Retinal pigment epithelial cell (primary cell): ENCODE measurements at regions not wholly inside any gene's neighbourhood (a gene's known extent, or its start where the extent isn't known, plus 50 kb on each side); places are given as distances from the start of the nearest gene placed in this dataset.
"Not testable (repeated sequence)": the region's sequence is repeated elsewhere in the genome, so short reads cannot be mapped to it uniquely, and the experiment has no call there.

Source experiments
- DNase-seq: peaks from one replicate; pipeline ENCODE4 v3.0.0-alpha.2; 2010; ENCODE audit warnings: low read depth
- H3K4me3 ChIP-seq: 2 replicates; pipeline ENCODE4 v1.5.1; 2011; ENCODE audit warnings: mild to moderate bottlenecking, low read length, control low read depth, moderate library complexity
- CTCF ChIP-seq: conservative IDR thresholded peaks from 2 replicates; pipeline ENCODE4 v1.5.1; 2011; ENCODE audit warnings: low read depth, low read length, control low read depth, inconsistent platforms

GRCh38 chr10:78437998-78438906 lies 404.6 kb downstream of the RPS24 start:
- no peak for TF ChIP-seq CTCF
- DNase-seq: no peak
- no peak overlapping the region for H3K4me3 ChIP-seq

GRCh38 chr10:78438907-78439809 lies 405.5 kb downstream of the RPS24 start:
- DNase-seq: no peak
- H3K4me3 ChIP-seq: no peak overlapping the region
- TF ChIP-seq CTCF: no peak

- TF ChIP-seq CTCF: no peak
- no peak for DNase-seq
- no peak overlapping the region for H3K4me3 ChIP-seq
These were observed 407.3 kb downstream of the RPS24 start for GRCh38 chr10:78441010-78441409.

GRCh38 chr10:78441694-78442093 lies 408.0 kb downstream of the RPS24 start:
- no peak for DNase-seq
- no peak for TF ChIP-seq CTCF
- no peak overlapping the region for H3K4me3 ChIP-seq

- H3K4me3 ChIP-seq: no peak overlapping the region
- no peak for TF ChIP-seq CTCF
- DNase-seq: no peak
These were observed 409.3 kb downstream of the RPS24 start for GRCh38 chr10:78442836-78443550.

GRCh38 chr10:78443900-78444571 lies 410.4 kb downstream of the RPS24 start:
- DNase-seq: no peak
- no peak overlapping the region for H3K4me3 ChIP-seq
- TF ChIP-seq CTCF: no peak

GRCh38 chr10:78444741-78445140 lies 411.1 kb downstream of the RPS24 start:
- DNase-seq, H3K4me3 ChIP-seq: not testable (repeated sequence)
